ENCODE measurements at regions not wholly inside any gene's neighbourhood (a gene's known extent, or its start where the extent isn't known, plus 50 kb on each side); places are given as distances from the start of the nearest gene placed in this dataset.

- TF ChIP-seq, protein P1, sequence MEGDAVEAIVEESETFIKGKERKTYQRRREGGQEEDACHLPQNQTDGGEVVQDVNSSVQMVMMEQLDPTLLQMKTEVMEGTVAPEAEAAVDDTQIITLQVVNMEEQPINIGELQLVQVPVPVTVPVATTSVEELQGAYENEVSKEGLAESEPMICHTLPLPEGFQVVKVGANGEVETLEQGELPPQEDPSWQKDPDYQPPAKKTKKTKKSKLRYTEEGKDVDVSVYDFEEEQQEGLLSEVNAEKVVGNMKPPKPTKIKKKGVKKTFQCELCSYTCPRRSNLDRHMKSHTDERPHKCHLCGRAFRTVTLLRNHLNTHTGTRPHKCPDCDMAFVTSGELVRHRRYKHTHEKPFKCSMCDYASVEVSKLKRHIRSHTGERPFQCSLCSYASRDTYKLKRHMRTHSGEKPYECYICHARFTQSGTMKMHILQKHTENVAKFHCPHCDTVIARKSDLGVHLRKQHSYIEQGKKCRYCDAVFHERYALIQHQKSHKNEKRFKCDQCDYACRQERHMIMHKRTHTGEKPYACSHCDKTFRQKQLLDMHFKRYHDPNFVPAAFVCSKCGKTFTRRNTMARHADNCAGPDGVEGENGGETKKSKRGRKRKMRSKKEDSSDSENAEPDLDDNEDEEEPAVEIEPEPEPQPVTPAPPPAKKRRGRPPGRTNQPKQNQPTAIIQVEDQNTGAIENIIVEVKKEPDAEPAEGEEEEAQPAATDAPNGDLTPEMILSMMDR (IDR thresholded peaks at IDR 0.05), result no peak
- TF ChIP-seq POLR2A (IDR thresholded peaks at IDR 0.05), result no peak
Measured at GRCh38 chr4:67288964-67289363, 256.3 kb downstream of the CENPC start.
